Transverse colon (tissue), 4 donors: ENCODE measurements at regions not wholly inside any gene's neighbourhood (a gene's known extent, or its start where the extent isn't known, plus 50 kb on each side); places are given as distances from the start of the nearest gene placed in this dataset.

Experiments used
- DNase-seq: peaks from one replicate; pipeline ENCODE4 v3.0.0-alpha.2; 2019
- H3K27ac ChIP-seq, 4 donors: fragments of 200-600 bp; sonication (generic); 2 replicates each; pipeline ENCODE4 v1.5.1; 2016 to 2018; ENCODE audit warnings: inconsistent platforms in 4 of 4
- H3K27me3 ChIP-seq: fragments of 200-600 bp; sonication (generic); 2 replicates; pipeline ENCODE4 v1.5.1; 2017; ENCODE audit warnings: inconsistent platforms
- H3K36me3 ChIP-seq, 4 donors: fragments of 200-600 bp; sonication (generic); 2 replicates each; pipeline ENCODE4 v1.5.1; 2017 to 2019; ENCODE audit warnings: inconsistent platforms in 4 of 4
- H3K4me1 ChIP-seq, 4 donors: fragments of 200-600 bp; sonication (generic); 2 replicates each; pipeline ENCODE4 v1.5.1; 2017 to 2020; ENCODE audit warnings: inconsistent platforms in 4 of 4
- H3K4me3 ChIP-seq, 4 donors: fragments of 200-600 bp; sonication (generic); 1 replicate in 1 of 4; 2 replicates in 3 of 4; pipeline versions ENCODE4 v1.5.1 to v1.6.1; 2017 to 2019; ENCODE audit warnings: inconsistent platforms in 4 of 4
- H3K9me3 ChIP-seq, 2 donors: fragments of 200-600 bp; sonication (generic); 2 replicates each; pipeline ENCODE4 v1.5.1; 2017 to 2019; ENCODE audit warnings: inconsistent platforms in 2 of 2
- CTCF ChIP-seq, 5 experiments: fragments of 200-600 bp in 3 of 5; fragments of 450-650 bp in 2 of 5; sonication (generic) in 3 of 5; IDR thresholded peaks; 1 replicate in 2 of 5; 2 replicates in 3 of 5; pipeline ENCODE4 v1.5.1; 2016 to 2017; ENCODE audit warnings: antibody characterized with exemption in 5 of 5, inconsistent platforms in 3 of 5, mild to moderate bottlenecking in 2 of 5, moderate library complexity in 1 of 5
- EP300 ChIP-seq: sonication (generic); formaldehyde crosslinking; IDR thresholded peaks from one replicate; pipeline ENCODE4 v1.6.1; 2017; ENCODE audit warnings: antibody characterized with exemption, low read depth
- POLR2A ChIP-seq: fragments of 450-650 bp; IDR thresholded peaks from one replicate; pipeline ENCODE4 v1.6.1; 2016; ENCODE audit warnings: antibody characterized with exemption, mild to moderate bottlenecking, moderate library complexity
- POLR2AphosphoS5 ChIP-seq, 3 donors: sonication (generic); formaldehyde crosslinking; IDR thresholded peaks; one replicate each; pipeline ENCODE4 v1.6.1; 2016; ENCODE audit warnings: antibody characterized with exemption in 3 of 3
- WGBS, 2 donors: methylation state at CpG; one replicate each; pipeline ENCODE4 v1.1.5; 2018; ENCODE audit warnings: low coverage in 1 of 2; 5-methylcytosine and 5-hydroxymethylcytosine counted together
- in situ Hi-C, 4 donors: fragments of 200-750 bp; cut with MboI; loops; one replicate each; pipeline versions ENCODE4 v1.15.0 to v1.15.1; 2017; ENCODE audit warnings: low sequenced_read_pairs in 3 of 4, low pct_ligation_motif_present in 1 of 4, low pct_unique_long_range_greater_than_20kb in 1 of 4
- intact Hi-C: fragments of 100-400 bp; cut with DNase I; formaldehyde crosslinking; loops from one replicate; pipeline ENCODE4 v1.15.1; 2023; ENCODE audit warnings: low total_unique reads

GRCh38 chr2:206858687-206859329 lies 80.5 kb upstream of the CPO start:
- 63 to 66% methylated on average over 4 of the region's 4 CpGs for WGBS, 2 donors
- Histone ChIP-seq H3K4me1 (no peaks in the 10 kb centered on the region), H3K36me3 (no peaks in the 10 kb centered on the region), H3K4me3 (no peak overlapping the region), H3K27ac (no peak overlapping the region), H3K9me3 (no peaks in the 10 kb centered on the region), H3K27me3 (no peaks in the 10 kb centered on the region)
- in situ Hi-C loops (no loop called here), intact Hi-C loops (no loop called here)
- TF ChIP-seq CTCF (IDR thresholded peaks at IDR 0.05), result no peak
- TF ChIP-seq POLR2AphosphoS5 (IDR thresholded peaks at IDR 0.05), result no peak
- TF ChIP-seq POLR2A, result no peak
- no peak for DNase-seq

- intact Hi-C loops, result no loop called here
- Histone ChIP-seq H3K9me3 (no peaks in the 10 kb centered on the region), H3K4me1 (no peaks in the 10 kb centered on the region), H3K36me3 (no peaks in the 10 kb centered on the region), H3K4me3 (no peak overlapping the region), H3K27me3 (no peaks in the 10 kb centered on the region), H3K27ac (no peak overlapping the region)
- 60 to 74% methylated on average over 5 of the region's 5 CpGs for WGBS, 2 donors
- in situ Hi-C loops, result no loop called here
- no peak for DNase-seq
- TF ChIP-seq EP300 (no peak), POLR2AphosphoS5 (IDR thresholded peaks at IDR 0.05) (no peak), POLR2A (no peak), CTCF (IDR thresholded peaks at IDR 0.05) (no peak)
Observed at GRCh38 chr2:206859330-206859739, 80.0 kb upstream of the CPO start.

- no peak for DNase-seq
- Histone ChIP-seq H3K4me1 (no peaks in the 10 kb centered on the region), H3K27ac (no peak overlapping the region), H3K36me3 (no peaks in the 10 kb centered on the region), H3K27me3 (no peaks in the 10 kb centered on the region), H3K9me3 (no peaks in the 10 kb centered on the region), H3K4me3 (no peak overlapping the region)
- TF ChIP-seq POLR2AphosphoS5 (IDR thresholded peaks at IDR 0.05), result no peak
- no peak for TF ChIP-seq CTCF (IDR thresholded peaks at IDR 0.05)
- no peak for TF ChIP-seq EP300
- no peak for TF ChIP-seq POLR2A
- in situ Hi-C loops (no loop called here), intact Hi-C loops (no loop called here)
- WGBS, 2 donors, result 78 to 92% methylated on average over 3 of the region's 3 CpGs
Observed at GRCh38 chr2:206863196-206863595, 76.1 kb upstream of the CPO start.

GRCh38 chr2:206863716-206864115 lies 75.6 kb upstream of the CPO start:
- no peak overlapping the region for H3K27ac ChIP-seq
- no peaks in the 10 kb centered on the region for H3K4me1 ChIP-seq
- WGBS, 2 donors, result 64 to 78% methylated on average over 4 of the region's 4 CpGs
- H3K36me3 ChIP-seq, result no peaks in the 10 kb centered on the region
- no peak for DNase-seq
- no peak overlapping the region for H3K4me3 ChIP-seq
- no peaks in the 10 kb centered on the region for H3K27me3 ChIP-seq
- in situ Hi-C loops, result no loop called here
- no peaks in the 10 kb centered on the region for H3K9me3 ChIP-seq
- intact Hi-C loops, result no loop called here
- no peak for TF ChIP-seq EP300
- TF ChIP-seq POLR2AphosphoS5 (IDR thresholded peaks at IDR 0.05), result no peak
- no peak for TF ChIP-seq CTCF (IDR thresholded peaks at IDR 0.05)
- no peak for TF ChIP-seq POLR2A
